Heart right ventricle (tissue), 16 donors: ENCODE measurements at regions not wholly inside any gene's neighbourhood (a gene's known extent, or its start where the extent isn't known, plus 50 kb on each side); places are given as distances from the start of the nearest gene placed in this dataset.
"Not testable (repeated sequence)": the region's sequence is repeated elsewhere in the genome, so short reads cannot be mapped to it uniquely, and the experiment has no call there.

Experiments used
- ATAC-seq, 8 donors: fragments of 200-7000 bp; cut with Tn5 transposase; one replicate each; pipeline ENCODE4 v1.9.1; 2020; ENCODE audit warnings: mild to moderate bottlenecking in 8 of 8, moderate library complexity in 8 of 8, moderate number of reproducible peaks in 1 of 8
- DNase-seq, 2 donors: peaks; one replicate each; pipeline ENCODE4 v3.0.0-alpha.2; 2020
- H3K27ac ChIP-seq, 10 donors: fragments of 200-600 bp; sonication (generic) in 2 of 10; one replicate each; pipeline versions ENCODE4 v1.5.0 to v1.8.0; 2020 to 2022; ENCODE audit warnings: mild to moderate bottlenecking in 3 of 10
- H3K27me3 ChIP-seq, 7 donors: fragments of 200-600 bp; one replicate each; pipeline ENCODE4 v1.8.0; 2021 to 2022; ENCODE audit warnings: mild to moderate bottlenecking in 2 of 7
- H3K36me3 ChIP-seq, 9 donors: fragments of 200-600 bp; sonication (generic) in 1 of 9; one replicate each; pipeline versions ENCODE4 v1.5.0 to v1.8.0; 2020 to 2022; ENCODE audit warnings: mild to moderate bottlenecking in 2 of 9
- H3K4me1 ChIP-seq, 9 donors: fragments of 200-600 bp; sonication (generic) in 1 of 9; one replicate each; pipeline versions ENCODE4 v1.5.0 to v1.8.0; 2020 to 2022; ENCODE audit warnings: mild to moderate bottlenecking in 4 of 9
- H3K4me3 ChIP-seq, 10 donors: fragments of 200-600 bp; sonication (generic) in 2 of 10; one replicate each; pipeline versions ENCODE4 v1.5.0 to v1.8.0; 2020 to 2022; ENCODE audit warnings: mild to moderate bottlenecking in 7 of 10, moderate library complexity in 2 of 10
- H3K9me3 ChIP-seq, 11 donors: fragments of 200-600 bp in 10 of 11; sonication (generic) in 2 of 11; one replicate each; pipeline versions ENCODE4 v1.5.0 to v1.8.0; 2013 to 2022; ENCODE audit warnings: mild to moderate bottlenecking in 2 of 11, control low read depth in 1 of 11, moderate library complexity in 1 of 11
- WGBS, 2 donors: extraction: QIAGEN DNeasy Blood & Tissue Kit; methylation state at CpG; one replicate each; pipeline ENCODE4 v1.1.7; 2013; ENCODE audit warnings: inconsistent platforms in 1 of 2; 5-methylcytosine and 5-hydroxymethylcytosine counted together
- intact Hi-C, 10 donors: fragments of 100-400 bp; cut with DNase I; formaldehyde crosslinking; loops; one replicate each; pipeline versions ENCODE4 v1.11.1 to v1.14.2; 2022
- TF ChIP-seq, protein P1 (sequence below), 9 donors: fragments of 200-600 bp; sonication (generic) in 2 of 9; IDR thresholded peaks; one replicate each; pipeline versions ENCODE4 v1.5.0 to v1.8.0; 2021 to 2022; ENCODE audit warnings: antibody characterized with exemption in 9 of 9, mild to moderate bottlenecking in 5 of 9, moderate library complexity in 1 of 9
- donor health status: Arrhythmogenic right ventricular cardiomyopathy.
- donor health status: ischemic (EF 13 %, LVEDD 7.1; RV severe dilation, severe dysfunction).
- donor health status: healthy with polysubstance abuse.
- donor health status: DM: no; HTN: yes; CAD: no.
- donor health status: DM: no; HTN: no; CAD: no.
- donor health status: ischemic (EF 25% LVEDD 6.9; RV normal size, moderate dysfunction).
- donor health status: ischemic (EF 25% LVEDD 5.7; RV mildly dilated, moderate dysfunction).
- donor health status: healthy.
- donor health status: DM: yes; HTN: yes; CAD: no.
- donor health status: Ischemic cardiomyopathy.
- donor health status: ischemic (EF 35%, LVEDD 5.7; RV mildly dilated, moderate dysfunction).
- donor health status: nonischemic (EF 11% LVEDD 7.7; RV severe dilation, severe dysfunction).
- donor health status: DM: yes; HTN: yes; CAD: no.
- donor health status: PGD.
- donor health status: ischemic (EF 29% LVEDD 5.4; RV normal size, mild dysfunction).
- donor health status: nonischemic (EF 23%, LVEDD 6.1; RV moderate dilation, normal function).

DNA sequence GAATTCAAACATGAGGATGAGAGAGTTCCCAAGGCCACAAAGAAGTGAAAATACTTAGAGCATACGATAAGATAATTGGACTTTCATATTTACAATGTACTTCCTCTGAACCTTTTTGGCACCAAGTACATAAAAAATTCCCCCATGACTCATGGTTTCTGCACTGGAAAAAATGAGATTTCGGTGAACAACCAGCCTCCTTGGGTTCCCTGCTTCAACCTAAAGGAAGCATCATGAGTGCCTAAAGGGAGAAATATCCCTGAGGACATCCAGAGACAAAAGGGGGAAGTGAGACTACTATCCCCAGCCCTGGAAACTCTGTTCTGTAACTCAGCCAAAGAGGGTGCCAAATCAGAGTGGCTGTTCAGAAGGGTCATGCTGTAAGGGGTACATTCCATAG is 562.7 kb upstream of the SLC39A10 start:
- H3K36me3 ChIP-seq: no peaks in the 10 kb centered on the region
- peaks cover 0 to 12% (median 3%) of the 10 kb centered on the region in 11 donors for H3K9me3 ChIP-seq
- DNase-seq (no peak), ATAC-seq (no peak)
- H3K4me3 ChIP-seq: no peak overlapping the region
- intact Hi-C loops: no loop called here
- H3K27me3 ChIP-seq: no peaks in the 10 kb centered on the region
- 60 to 69% methylated on average over 2 of the region's 2 CpGs for WGBS, 2 donors
- no peak overlapping the region for H3K27ac ChIP-seq
- TF ChIP-seq, protein P1, sequence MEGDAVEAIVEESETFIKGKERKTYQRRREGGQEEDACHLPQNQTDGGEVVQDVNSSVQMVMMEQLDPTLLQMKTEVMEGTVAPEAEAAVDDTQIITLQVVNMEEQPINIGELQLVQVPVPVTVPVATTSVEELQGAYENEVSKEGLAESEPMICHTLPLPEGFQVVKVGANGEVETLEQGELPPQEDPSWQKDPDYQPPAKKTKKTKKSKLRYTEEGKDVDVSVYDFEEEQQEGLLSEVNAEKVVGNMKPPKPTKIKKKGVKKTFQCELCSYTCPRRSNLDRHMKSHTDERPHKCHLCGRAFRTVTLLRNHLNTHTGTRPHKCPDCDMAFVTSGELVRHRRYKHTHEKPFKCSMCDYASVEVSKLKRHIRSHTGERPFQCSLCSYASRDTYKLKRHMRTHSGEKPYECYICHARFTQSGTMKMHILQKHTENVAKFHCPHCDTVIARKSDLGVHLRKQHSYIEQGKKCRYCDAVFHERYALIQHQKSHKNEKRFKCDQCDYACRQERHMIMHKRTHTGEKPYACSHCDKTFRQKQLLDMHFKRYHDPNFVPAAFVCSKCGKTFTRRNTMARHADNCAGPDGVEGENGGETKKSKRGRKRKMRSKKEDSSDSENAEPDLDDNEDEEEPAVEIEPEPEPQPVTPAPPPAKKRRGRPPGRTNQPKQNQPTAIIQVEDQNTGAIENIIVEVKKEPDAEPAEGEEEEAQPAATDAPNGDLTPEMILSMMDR (IDR thresholded peaks at IDR 0.05): no peak
- H3K4me1 ChIP-seq: no peaks in the 10 kb centered on the region

DNA sequence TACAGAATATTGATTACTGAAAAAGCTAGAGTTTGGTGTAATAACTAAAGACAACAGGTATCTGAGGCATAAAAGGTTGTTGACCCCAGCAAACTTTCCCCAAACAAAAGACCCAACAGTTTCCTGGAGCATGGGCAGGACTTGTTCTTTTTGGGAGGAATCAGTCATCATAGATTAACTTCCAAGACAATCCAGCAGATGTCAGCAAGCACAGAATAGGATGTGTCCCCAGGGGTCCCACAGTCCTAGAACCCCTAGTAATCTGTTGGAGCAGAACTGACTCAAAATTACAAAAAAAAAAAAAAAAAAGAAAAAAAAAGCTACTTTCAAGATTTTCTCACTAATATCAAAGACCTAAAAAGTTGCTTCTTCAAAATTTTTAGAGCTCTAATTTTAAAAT is 564.7 kb upstream of the SLC39A10 start:
- Histone ChIP-seq H3K27ac (no peak overlapping the region), H3K4me1 (no peaks in the 10 kb centered on the region), H3K4me3 (no peak overlapping the region), H3K27me3 (no peaks in the 10 kb centered on the region), H3K9me3 (peaks cover 0 to 18% (median 3%) of the 10 kb centered on the region in 11 donors), H3K36me3 (no peaks in the 10 kb centered on the region)
- TF ChIP-seq, protein P1 (IDR thresholded peaks at IDR 0.05): no peak
- DNase-seq (no peak), ATAC-seq (no peak)
- intact Hi-C loops: no loop called here

DNA sequence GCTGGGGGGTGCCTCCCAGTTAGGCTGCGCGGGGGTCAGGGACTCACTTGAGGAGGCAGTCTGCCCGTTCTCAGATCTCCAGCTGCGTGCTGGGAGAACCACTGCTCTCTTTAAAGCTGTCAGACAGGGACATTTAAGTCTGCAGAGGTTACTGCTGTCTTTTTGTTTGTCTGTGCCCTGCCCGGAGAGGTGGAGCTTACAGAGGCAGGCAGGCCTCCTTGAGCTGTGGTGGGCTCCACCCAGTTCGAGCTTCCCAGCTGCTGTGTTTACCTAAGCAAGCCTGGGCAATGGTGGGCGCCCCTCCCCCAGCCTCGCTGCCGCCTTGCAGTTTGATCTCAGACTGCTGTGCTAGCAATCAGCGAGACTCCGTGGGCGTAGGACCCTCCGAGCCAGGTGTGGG is 584.2 kb upstream of the SLC39A10 start:
- ATAC-seq, DNase-seq, H3K9me3 ChIP-seq, H3K4me3 ChIP-seq, H3K4me1 ChIP-seq, H3K27ac ChIP-seq, H3K36me3 ChIP-seq, intact Hi-C loops, H3K27me3 ChIP-seq: not testable (repeated sequence)
- 45 to 62% methylated on average over 3 to 7 of the region's 13 CpGs for WGBS, 2 donors

DNA sequence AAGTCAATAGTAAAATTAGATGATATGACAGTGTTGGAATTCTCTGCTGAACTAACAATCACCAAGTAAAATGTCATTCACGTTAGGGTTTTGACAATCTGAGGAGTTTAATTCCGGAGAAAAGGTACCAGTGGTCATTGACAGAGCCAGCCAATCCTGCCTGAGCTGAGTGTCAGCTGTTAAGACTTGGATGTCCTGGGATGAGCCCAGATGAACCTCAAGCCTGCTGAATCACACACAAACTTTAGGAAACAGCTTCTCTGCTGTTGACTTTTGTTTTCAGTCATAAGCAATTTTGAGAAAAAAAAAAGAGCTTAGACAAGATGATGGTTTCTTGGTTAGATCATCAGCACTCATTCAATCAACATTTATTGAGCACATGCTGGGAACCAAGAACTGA is 600.0 kb upstream of the SLC39A10 start:
- Histone ChIP-seq H3K9me3 (no peaks in the 10 kb centered on the region), H3K27me3 (no peaks in the 10 kb centered on the region), H3K4me3 (no peak overlapping the region), H3K36me3 (no peaks in the 10 kb centered on the region), H3K27ac (no peak overlapping the region), H3K4me1 (no peaks in the 10 kb centered on the region)
- DNase-seq: no peak
- TF ChIP-seq, protein P1 (IDR thresholded peaks at IDR 0.05): no peak
- intact Hi-C loops: no loop called here
- WGBS, 2 donors: 58 to 61% methylated on average over 2 of the region's 2 CpGs
- no peak for ATAC-seq

DNA sequence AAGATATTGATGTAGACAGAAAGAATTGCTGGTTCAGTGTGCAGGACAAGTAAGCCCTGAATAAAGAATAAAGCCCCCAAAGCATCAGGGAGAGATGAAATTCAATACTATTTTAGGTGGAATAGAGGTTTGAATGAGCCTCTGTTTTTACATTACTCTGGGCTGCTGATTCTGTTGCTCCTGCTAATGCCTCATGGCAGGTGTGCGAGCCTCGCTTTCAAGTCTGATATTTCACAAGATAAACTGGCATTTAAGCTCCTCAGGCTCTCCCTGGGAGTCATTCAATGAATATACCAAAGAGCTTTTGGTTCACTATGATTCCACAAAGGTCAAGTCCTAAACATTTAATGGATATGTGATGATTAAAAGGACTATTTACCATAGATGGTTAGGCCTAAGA is 601.0 kb upstream of the SLC39A10 start:
- 79 to 81% methylated on average over 2 of the region's 2 CpGs for WGBS, 2 donors
- intact Hi-C loops: no loop called here

More for the DNA sequence above, 601.0 kb upstream of the SLC39A10 start:
- Histone ChIP-seq H3K4me3 (no peak overlapping the region), H3K27me3 (no peaks in the 10 kb centered on the region), H3K9me3 (no peaks in the 10 kb centered on the region), H3K27ac (no peak overlapping the region), H3K4me1 (no peaks in the 10 kb centered on the region), H3K36me3 (no peaks in the 10 kb centered on the region)
- TF ChIP-seq, protein P1 (IDR thresholded peaks at IDR 0.05): no peak
- DNase-seq: no peak
- no peak for ATAC-seq
